Stimulated activated naive B cell treated with anti-CD40 and anti-IgM and Interleukin-4, amounts not matched to agents 10 μg/mL and 1 μg/mL and 100 μg/mL, for 72 hours (primary cell): ENCODE measurements at regions not wholly inside any gene's neighbourhood (a gene's known extent, or its start where the extent isn't known, plus 50 kb on each side); places are given as distances from the start of the nearest gene placed in this dataset.
"Not testable (repeated sequence)": the region's sequence is repeated elsewhere in the genome, so short reads cannot be mapped to it uniquely, and the experiment has no call there.

Source experiments
- ATAC-seq, 2 donors: fragments of 150-1000 bp; cut with Tn5 transposase; replicated peaks; 2 replicates each; pipeline ENCODE4 v1.10.0; 2021; ENCODE audit warnings: moderate library complexity in 1 of 2
- DNase-seq: peaks from one replicate; pipeline ENCODE4 v3.0.0; 2021
- H3K27ac Mint-ChIP-seq: one replicate; pipeline ENCODE4 v1.8.0; 2022; ENCODE audit warnings: mild to moderate bottlenecking, mixed read lengths
- H3K27me3 Mint-ChIP-seq, 2 donors: one replicate each; pipeline ENCODE4 v1.8.0; 2022; ENCODE audit warnings: mixed read lengths in 2 of 2
- H3K36me3 Mint-ChIP-seq, 2 donors: one replicate each; pipeline ENCODE4 v1.8.0; 2022; ENCODE audit warnings: mixed read lengths in 2 of 2, mild to moderate bottlenecking in 1 of 2
- H3K4me1 Mint-ChIP-seq, 2 donors: one replicate each; pipeline ENCODE4 v1.8.0; 2022; ENCODE audit warnings: mixed read lengths in 2 of 2, mild to moderate bottlenecking in 1 of 2
- H3K4me3 Mint-ChIP-seq, 2 donors: one replicate each; pipeline ENCODE4 v1.8.0; 2022; ENCODE audit warnings: mild to moderate bottlenecking in 2 of 2, mixed read lengths in 2 of 2, moderate library complexity in 1 of 2
- H3K9me3 Mint-ChIP-seq, 2 donors: one replicate each; pipeline ENCODE4 v1.8.0; 2022; ENCODE audit warnings: mixed read lengths in 2 of 2, mild to moderate bottlenecking in 1 of 2

DNA sequence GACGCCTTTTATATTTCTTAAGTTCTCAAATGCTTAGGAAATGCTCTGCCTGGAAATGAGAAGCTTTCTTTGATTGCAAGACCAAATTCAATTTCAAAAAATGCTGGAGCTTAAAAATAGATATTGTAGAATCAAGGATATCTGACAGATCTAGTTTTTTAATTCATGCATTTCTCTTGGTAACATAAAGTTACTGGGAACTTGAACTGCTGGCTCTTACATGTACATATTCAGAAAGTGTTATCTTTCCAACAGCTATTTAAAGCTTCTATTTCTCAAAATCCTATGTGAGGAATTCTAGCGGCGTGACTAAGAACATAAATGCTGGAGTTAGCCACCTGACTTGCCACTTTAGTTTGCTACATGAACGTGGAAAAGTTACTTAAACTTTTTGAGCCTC lies 109.3 kb downstream of the C3orf38 start:
- DNase-seq (no peak), ATAC-seq (no peak)
- Mint-ChIP-seq H3K27ac (no peak overlapping the region), H3K36me3 (no peaks in the 10 kb centered on the region), H3K9me3 (no peaks in the 10 kb centered on the region), H3K4me3 (no peak overlapping the region), H3K4me1 (no peaks in the 10 kb centered on the region), H3K27me3 (no peaks in the 10 kb centered on the region)

DNA sequence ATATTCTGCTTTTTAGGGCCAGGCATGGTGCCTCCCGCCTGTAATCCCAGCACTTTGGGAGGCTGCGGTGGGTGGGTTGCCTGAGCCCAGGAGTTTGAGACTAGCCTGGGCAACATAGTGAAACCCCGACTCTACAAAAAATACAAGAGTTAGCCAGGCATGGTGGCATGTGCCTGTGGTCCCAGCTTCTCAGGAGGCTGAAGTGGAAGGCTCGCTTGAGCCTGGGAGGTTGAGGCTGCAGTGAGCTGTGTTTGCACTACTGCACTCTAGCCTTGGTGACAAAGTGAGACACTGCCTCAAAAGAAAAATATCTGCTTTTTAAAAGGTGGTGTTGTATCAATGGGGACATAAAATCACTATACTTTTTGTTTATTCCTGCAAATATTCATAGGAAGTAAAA lies 112.8 kb downstream of the C3orf38 start:
- H3K36me3 Mint-ChIP-seq, result no peaks in the 10 kb centered on the region
- no peak overlapping the region for H3K27ac Mint-ChIP-seq
- H3K4me1 Mint-ChIP-seq, result no peaks in the 10 kb centered on the region
- no peaks in the 10 kb centered on the region for H3K9me3 Mint-ChIP-seq
- H3K27me3 Mint-ChIP-seq, result peaks cover 0 to 6% of the 10 kb centered on the region in 2 donors
- H3K4me3 Mint-ChIP-seq, result no peak overlapping the region
- no peak for ATAC-seq
- DNase-seq, result no peak

DNA sequence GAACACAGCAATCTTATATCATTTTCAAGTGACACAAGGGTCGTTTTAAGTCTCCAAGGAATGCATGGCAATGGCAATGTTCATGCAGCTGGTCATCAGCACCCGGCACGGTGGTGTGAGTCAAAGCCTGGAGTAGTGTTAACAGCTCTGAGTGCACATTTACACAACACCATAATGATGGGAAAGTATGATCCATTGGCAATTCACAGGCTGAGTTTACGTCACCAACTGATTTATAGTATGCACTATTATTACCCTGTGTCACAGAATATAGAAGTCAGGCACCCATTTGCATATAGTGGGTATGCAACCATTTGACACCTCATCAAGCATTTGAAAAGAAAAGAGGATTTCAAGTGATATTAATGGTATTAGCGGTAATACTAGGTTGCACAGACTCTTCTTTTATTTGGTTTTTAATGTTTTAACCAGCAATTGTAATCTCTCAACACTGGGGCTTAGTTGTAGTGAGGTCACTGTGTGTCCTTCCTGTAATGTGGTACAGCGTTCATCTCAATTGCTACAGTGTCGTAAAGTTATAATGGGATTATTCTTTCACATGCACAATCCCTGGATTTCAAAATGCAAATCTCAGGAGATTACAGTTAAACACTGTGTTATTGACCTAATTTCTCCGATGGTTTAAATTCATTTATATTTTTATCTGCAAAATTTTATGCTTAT lies 113.8 kb downstream of the C3orf38 start:
- DNase-seq (no peak), ATAC-seq (no peak)
- Mint-ChIP-seq H3K9me3 (no peaks in the 10 kb centered on the region), H3K4me3 (no peak overlapping the region), H3K27ac (no peak overlapping the region), H3K4me1 (no peaks in the 10 kb centered on the region), H3K36me3 (no peaks in the 10 kb centered on the region), H3K27me3 (peaks cover 0 to 6% of the 10 kb centered on the region in 2 donors)

DNA sequence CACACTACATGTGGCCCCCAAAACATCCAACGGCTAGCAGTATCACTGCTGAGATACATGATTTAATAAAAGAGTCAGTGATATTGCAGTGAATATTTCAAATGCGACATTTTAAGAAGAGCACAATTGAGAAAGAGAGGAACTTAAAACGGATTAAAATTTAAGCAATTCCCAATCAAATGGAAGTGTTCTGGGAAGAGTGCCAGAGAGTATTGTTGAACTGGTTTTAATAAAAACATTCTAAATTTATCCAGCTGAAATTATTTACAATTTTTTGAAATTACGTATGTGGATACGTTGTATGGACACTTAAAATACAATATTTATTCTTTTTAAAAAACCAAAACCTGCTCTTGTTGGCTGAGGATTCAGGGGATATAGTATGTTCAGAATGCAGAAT lies 117.7 kb downstream of the C3orf38 start:
- ATAC-seq (no peak), DNase-seq (no peak)
- Mint-ChIP-seq H3K4me3 (no peak overlapping the region), H3K36me3 (no peaks in the 10 kb centered on the region), H3K27ac (no peak overlapping the region), H3K27me3 (peaks cover 0 to 6% of the 10 kb centered on the region in 2 donors), H3K9me3 (no peaks in the 10 kb centered on the region), H3K4me1 (no peaks in the 10 kb centered on the region)

DNA sequence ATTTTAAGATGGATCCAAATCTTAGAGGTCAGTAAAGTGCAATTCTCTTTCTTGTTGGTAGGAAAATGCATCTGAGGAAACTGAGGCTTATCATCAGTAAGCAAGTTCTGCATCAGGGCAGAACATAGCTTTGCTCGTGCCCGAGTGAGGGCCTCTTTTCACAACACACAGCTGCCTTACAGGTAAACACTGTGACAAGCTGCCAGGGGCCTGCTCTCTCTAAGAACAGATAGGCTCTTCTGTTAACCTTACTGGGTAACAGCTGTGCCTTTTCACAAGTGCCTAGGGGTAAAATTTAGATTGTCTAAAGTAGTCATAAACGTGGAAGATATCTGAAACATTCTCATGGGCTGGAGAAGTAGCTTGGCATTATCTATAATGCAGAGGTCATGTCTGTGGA lies 118.1 kb downstream of the C3orf38 start:
- no peak overlapping the region for H3K27ac Mint-ChIP-seq
- H3K4me3 Mint-ChIP-seq, result no peak overlapping the region
- DNase-seq, result no peak
- no peaks in the 10 kb centered on the region for H3K9me3 Mint-ChIP-seq
- H3K36me3 Mint-ChIP-seq, result no peaks in the 10 kb centered on the region
- H3K4me1 Mint-ChIP-seq, result no peaks in the 10 kb centered on the region
- ATAC-seq, result no peak
- H3K27me3 Mint-ChIP-seq, result peaks cover 0 to 6% of the 10 kb centered on the region in 2 donors

DNA sequence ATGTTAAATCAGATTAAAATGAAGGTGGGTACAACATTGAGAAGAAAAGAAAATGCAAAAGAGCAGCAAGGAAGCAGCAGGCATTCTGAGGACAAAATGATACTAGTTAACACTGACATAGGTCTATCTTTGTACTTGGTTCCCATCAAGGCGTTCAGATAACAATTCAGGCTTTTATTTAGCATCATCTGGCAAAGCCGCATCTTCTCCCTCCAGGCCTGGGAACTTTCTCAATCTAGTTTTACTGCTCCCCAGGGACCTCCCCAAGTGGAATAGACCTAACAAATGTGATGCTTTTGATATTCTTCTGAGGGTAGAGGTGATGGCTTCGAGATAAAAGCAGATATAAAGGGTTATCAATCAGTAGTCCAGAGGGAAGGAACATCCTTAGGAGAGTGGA lies 130.6 kb downstream of the C3orf38 start:
- no peaks in the 10 kb centered on the region for H3K4me1 Mint-ChIP-seq
- H3K9me3 Mint-ChIP-seq, result no peaks in the 10 kb centered on the region
- H3K27ac Mint-ChIP-seq, result no peak overlapping the region
- no peak overlapping the region for H3K4me3 Mint-ChIP-seq
- no peaks in the 10 kb centered on the region for H3K36me3 Mint-ChIP-seq
- H3K27me3 Mint-ChIP-seq, result no peaks in the 10 kb centered on the region
- DNase-seq, result no peak
- no peak for ATAC-seq

DNA sequence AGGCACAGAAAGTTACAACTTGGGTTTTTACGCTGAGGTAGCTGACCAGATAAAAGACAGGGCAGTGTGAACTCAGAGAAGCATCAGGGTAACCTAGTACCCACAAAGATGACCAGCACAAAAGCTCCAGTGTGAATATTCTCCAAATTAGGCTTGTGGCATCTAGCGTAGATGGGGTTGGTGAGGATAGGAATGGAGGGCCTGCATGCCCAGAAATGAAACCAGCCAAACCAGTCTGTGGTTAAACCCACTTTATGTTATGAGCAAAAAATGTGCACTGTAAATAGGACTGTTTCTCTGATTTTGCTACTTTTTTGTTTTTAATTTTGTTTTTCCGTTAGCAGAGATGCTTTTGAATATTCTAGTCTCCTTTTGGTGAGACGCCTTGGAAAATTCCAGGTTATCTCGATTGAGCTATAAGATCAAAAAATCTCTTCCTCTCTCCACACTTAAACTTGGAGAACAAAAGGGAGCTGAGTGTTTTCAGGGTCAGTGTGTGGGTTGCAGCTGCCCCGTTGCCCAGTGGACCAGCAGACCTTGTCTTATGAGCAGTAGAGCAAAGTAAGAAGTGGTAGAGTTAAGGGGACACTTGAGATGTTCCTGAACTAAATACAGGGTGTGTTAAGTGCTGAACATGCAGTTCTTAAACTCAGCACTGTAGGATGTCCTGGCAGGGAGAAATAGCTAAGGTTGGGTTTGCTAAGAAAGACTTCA lies 132.9 kb downstream of the C3orf38 start:
- no peak for ATAC-seq
- Mint-ChIP-seq H3K36me3 (no peaks in the 10 kb centered on the region), H3K4me3 (no peak overlapping the region), H3K27me3 (no peaks in the 10 kb centered on the region), H3K9me3 (no peaks in the 10 kb centered on the region), H3K27ac (no peak overlapping the region), H3K4me1 (no peaks in the 10 kb centered on the region)
- DNase-seq, result no peak

DNA sequence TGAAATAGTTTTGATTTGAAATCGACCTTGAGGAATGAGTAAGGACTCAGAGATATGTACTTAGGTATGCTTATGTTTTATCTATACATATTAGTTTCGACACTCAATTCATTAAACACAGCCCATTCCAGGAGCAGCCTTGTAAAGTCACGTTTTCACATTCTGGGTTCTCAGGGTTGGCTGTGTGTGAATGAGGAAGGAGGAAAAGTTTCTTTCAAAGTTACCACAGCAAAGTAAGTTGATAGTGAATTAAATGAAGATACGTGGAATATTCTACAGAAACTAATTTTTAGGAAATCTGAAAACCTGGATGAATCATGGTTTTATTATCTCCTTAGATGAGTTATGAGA lies 133.5 kb downstream of the C3orf38 start:
- Mint-ChIP-seq H3K4me3 (no peak overlapping the region), H3K27ac (no peak overlapping the region), H3K4me1 (no peaks in the 10 kb centered on the region), H3K36me3 (no peaks in the 10 kb centered on the region), H3K27me3 (no peaks in the 10 kb centered on the region), H3K9me3 (no peaks in the 10 kb centered on the region)
- no peak for ATAC-seq
- DNase-seq, result no peak

DNA sequence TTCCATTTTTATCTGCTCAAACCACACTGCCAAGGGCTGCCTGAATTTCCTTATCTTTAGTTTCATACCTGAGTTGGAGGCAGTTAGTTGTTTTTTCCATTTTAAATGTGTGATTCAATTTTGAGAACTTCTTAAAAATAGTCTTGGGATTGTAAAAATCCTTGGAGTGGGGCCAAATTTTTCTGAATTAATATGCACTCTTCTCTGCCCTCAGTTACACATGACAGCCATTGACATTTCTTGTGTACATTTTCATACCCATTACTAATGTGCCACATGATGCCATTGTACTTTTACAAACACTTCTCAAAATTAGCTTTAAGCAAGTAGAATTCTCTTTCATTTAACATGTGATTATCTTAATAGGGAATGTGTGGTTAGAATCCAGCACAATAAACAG lies 141.7 kb downstream of the C3orf38 start:
- Mint-ChIP-seq H3K27me3 (peaks cover 0 to 3% of the 10 kb centered on the region in 2 donors), H3K9me3 (peaks cover 4 to 9% of the 10 kb centered on the region in 2 donors)
- no peak for ATAC-seq

DNA sequence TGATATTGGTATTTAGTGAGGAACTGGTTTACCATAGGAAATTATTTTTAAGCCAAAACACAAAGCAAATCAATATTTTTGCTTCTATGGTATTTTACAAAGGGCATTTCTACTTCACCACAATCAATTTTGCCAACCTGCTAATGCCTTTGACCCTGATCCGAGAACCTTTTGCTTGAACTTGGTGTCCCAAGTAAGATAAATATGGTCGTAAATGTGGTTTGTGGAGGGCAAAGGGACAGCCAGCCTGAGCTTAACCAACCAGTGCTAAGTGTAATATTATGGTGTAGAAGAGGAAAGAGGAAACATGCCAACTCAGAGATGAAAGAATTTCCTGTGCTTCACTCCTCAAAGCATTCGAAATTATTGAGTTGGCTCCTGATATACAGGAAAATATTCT lies 148.4 kb downstream of the C3orf38 start:
- Mint-ChIP-seq H3K36me3 (peaks cover 0 to 4% of the 10 kb centered on the region in 2 donors), H3K4me1 (peaks cover 5 to 6% of the 10 kb centered on the region in 2 donors), H3K9me3 (peaks cover 4 to 9% of the 10 kb centered on the region in 2 donors), H3K4me3 (no peak overlapping the region), H3K27ac (no peak overlapping the region), H3K27me3 (peaks cover 0 to 3% of the 10 kb centered on the region in 2 donors)
- DNase-seq, result no peak
- ATAC-seq, result no peak

More for the DNA sequence above, 141.7 kb downstream of the C3orf38 start:
- peaks cover 0 to 4% of the 10 kb centered on the region in 2 donors for H3K36me3 Mint-ChIP-seq
- peaks cover 0 to 2% of the 10 kb centered on the region in 2 donors for H3K4me1 Mint-ChIP-seq
- H3K4me3 Mint-ChIP-seq, result no peak overlapping the region
- DNase-seq, result no peak
- no peak overlapping the region for H3K27ac Mint-ChIP-seq

DNA sequence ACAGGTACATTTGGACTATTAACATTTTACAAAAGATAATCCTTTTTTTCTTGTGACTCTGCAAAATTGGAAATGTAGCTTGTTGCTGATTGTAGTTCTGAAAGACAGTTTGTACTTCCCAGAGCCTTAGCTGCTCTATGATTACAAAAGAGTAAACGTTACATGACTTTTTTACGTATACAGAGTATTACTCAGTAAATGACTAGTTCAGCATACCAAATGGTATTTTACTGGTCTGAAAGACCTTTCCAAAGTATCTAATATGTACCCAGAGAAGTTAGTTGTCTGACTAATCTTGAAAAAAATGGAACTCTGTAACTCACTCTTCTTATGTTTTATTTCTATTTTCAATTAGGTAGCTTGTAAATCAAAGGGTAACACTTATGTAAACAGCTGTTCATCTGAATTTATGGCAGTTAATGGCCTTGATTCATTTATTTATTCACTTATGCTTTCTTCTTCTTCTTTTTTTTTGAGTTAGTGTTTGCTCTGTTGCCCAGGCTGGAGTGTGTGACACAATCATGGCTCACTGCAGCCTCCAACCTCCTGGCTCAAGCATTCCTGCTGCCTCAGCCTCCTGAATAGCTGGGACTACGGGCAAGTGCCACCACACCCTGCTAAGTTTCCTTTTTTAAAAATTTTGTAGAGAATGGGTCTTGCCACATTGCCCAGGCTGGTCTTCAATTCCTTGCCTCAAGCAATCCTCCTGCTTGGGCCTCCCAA lies 151.7 kb downstream of the C3orf38 start:
- no peaks in the 10 kb centered on the region for H3K27me3 Mint-ChIP-seq
- no peaks in the 10 kb centered on the region for H3K36me3 Mint-ChIP-seq
- DNase-seq (no peak), ATAC-seq (no peak)
- H3K4me3 Mint-ChIP-seq, result no peak overlapping the region
- H3K4me1 Mint-ChIP-seq, result peaks cover 4 to 5% of the 10 kb centered on the region in 2 donors
- H3K27ac Mint-ChIP-seq, result no peak overlapping the region
- peaks cover 0 to 1% of the 10 kb centered on the region in 2 donors for H3K9me3 Mint-ChIP-seq

DNA sequence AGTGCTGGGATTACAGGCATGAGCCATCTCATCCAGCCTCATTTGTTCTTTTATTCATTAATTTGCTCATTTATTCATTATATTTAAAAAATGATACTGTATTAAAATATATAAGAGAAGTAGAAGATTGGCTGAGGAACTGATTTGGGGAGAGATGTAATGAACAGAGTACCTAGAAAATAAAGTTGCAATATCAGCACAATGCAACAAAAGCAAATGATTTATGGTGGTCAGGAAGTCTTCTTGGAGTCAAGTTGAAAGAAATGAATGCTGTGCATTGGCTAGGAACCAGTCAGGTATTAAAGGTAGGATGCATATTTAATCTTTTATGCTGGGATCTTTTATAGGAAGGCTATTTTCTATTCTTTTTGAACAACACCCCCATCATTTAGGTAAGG lies 152.2 kb downstream of the C3orf38 start:
- H3K9me3 Mint-ChIP-seq, result peaks cover 0 to 1% of the 10 kb centered on the region in 2 donors
- no peak overlapping the region for H3K4me3 Mint-ChIP-seq
- H3K4me1 Mint-ChIP-seq, result peaks cover 4 to 5% of the 10 kb centered on the region in 2 donors
- no peaks in the 10 kb centered on the region for H3K27me3 Mint-ChIP-seq
- H3K36me3 Mint-ChIP-seq, result no peaks in the 10 kb centered on the region
- H3K27ac Mint-ChIP-seq, result no peak overlapping the region
- DNase-seq (no peak), ATAC-seq (no peak)

DNA sequence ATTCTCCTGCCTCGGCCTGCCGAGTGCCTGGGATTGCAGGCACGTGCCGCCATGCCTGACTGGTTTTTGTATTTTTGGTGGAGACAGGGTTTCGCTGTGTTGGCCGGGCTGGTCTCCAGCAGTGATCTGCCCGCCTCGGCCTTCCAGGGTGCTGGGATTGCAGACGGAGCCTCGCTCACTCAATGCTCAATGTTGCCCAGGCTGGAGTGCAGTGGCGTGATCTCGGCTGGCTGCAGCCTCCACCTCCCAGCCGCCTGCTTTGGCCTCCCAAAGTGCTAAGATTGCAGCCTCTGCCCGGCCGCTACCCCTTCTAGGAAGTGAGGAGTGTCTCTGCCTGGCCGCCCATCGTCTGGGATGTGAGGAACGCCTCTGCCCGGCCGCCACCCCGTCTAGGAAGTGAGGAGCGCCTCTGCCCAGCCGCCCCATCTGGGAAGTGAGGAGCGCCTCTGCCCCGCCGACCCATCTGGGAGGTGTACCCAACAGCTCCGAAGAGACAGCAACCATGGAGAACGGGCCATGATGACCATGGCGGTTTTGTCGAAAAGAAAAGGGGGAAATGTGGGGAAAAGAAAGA lies 153.7 kb downstream of the C3orf38 start:
- H3K4me3 Mint-ChIP-seq, H3K36me3 Mint-ChIP-seq, H3K4me1 Mint-ChIP-seq, ATAC-seq, H3K27ac Mint-ChIP-seq, H3K27me3 Mint-ChIP-seq, H3K9me3 Mint-ChIP-seq, DNase-seq: not testable (repeated sequence)

DNA sequence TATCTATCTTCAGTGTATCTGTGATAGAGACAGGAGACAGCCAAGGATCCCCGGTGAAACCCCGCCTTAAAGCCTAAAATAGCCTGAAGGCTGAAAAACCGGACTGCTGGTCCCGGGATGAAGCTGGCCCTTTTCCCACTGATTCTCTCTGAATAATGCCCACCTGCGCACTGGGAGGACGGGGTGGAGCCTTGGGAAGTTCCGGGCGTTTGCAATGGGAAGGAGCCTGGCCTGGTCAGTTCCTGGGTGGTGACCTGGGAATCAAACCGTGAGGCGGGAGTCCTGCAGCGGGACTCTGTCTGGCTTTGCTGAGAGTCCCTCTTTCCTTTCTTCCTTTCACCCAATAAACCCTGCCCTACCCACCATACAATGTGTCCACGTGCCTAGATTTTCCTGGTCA lies 157.9 kb downstream of the C3orf38 start:
- H3K4me1 Mint-ChIP-seq, result no peaks in the 10 kb centered on the region
- H3K9me3 Mint-ChIP-seq, result peaks cover 0 to 1% of the 10 kb centered on the region in 2 donors
- no peaks in the 10 kb centered on the region for H3K36me3 Mint-ChIP-seq
- DNase-seq (no peak), ATAC-seq (no peak)
- H3K27ac Mint-ChIP-seq, result no peak overlapping the region
- no peaks in the 10 kb centered on the region for H3K27me3 Mint-ChIP-seq
- H3K4me3 Mint-ChIP-seq, result no peak overlapping the region
